ENCODE measurements at regions not wholly inside any gene's neighbourhood (a gene's known extent, or its start where the extent isn't known, plus 50 kb on each side); places are given as distances from the start of the nearest gene placed in this dataset.

GRCh38 chr14:97311411-97311810 lies 514.2 kb downstream of the VRK1 start:
- DNase-seq = no peak

GRCh38 chr14:97312910-97313309 lies 515.7 kb downstream of the VRK1 start:
- DNase-seq = no peak

GRCh38 chr14:97315790-97316189 lies 518.6 kb downstream of the VRK1 start:
- DNase-seq = no peak

GRCh38 chr14:97318380-97318779 lies 521.2 kb downstream of the VRK1 start:
- no peak for DNase-seq

- DNase-seq = no peak
Measured at GRCh38 chr14:97319691-97320090, 522.5 kb downstream of the VRK1 start.

- no peak for DNase-seq
Measured at GRCh38 chr14:97328743-97329142, 531.6 kb downstream of the VRK1 start.

GRCh38 chr14:97329701-97330100 lies 532.5 kb downstream of the VRK1 start:
- DNase-seq = no peak

- no peak for DNase-seq
Measured at GRCh38 chr14:97331058-97331457, 533.9 kb downstream of the VRK1 start.

- DNase-seq = no peak
Measured at GRCh38 chr14:97331526-97331925, 534.3 kb downstream of the VRK1 start.

- no peak for DNase-seq
Measured at GRCh38 chr14:97336179-97336578, 539.0 kb downstream of the VRK1 start.

- no peak for DNase-seq
Measured at GRCh38 chr14:97336816-97337215, 539.6 kb downstream of the VRK1 start.

GRCh38 chr14:97337267-97337666 lies 540.1 kb downstream of the VRK1 start:
- DNase-seq = no peak

GRCh38 chr14:97337670-97338069 lies 540.5 kb downstream of the VRK1 start:
- DNase-seq = no peak

- no peak for DNase-seq
Measured at GRCh38 chr14:97344666-97345065, 547.5 kb downstream of the VRK1 start.

GRCh38 chr14:97346675-97347074 lies 549.5 kb downstream of the VRK1 start:
- no peak for DNase-seq

- no peak for DNase-seq
Measured at GRCh38 chr14:97349463-97349862, 552.3 kb downstream of the VRK1 start.

- no peak for DNase-seq
Measured at GRCh38 chr14:97349946-97350345, 552.8 kb downstream of the VRK1 start.

- no peak for DNase-seq
Measured at GRCh38 chr14:97350415-97350814, 553.2 kb downstream of the VRK1 start.

GRCh38 chr14:97350894-97351731 lies 553.9 kb downstream of the VRK1 start:
- no peak for DNase-seq

- no peak for DNase-seq
Measured at GRCh38 chr14:97353102-97353501, 555.9 kb downstream of the VRK1 start.

GRCh38 chr14:97354119-97354722 lies 557.0 kb downstream of the VRK1 start:
- no peak for DNase-seq

GRCh38 chr14:97359341-97359740 lies 562.2 kb downstream of the VRK1 start:
- DNase-seq = no peak

- no peak for DNase-seq
Measured at GRCh38 chr14:97361181-97361580, 564.0 kb downstream of the VRK1 start.

GRCh38 chr14:97361958-97362357 lies 564.8 kb downstream of the VRK1 start:
- DNase-seq = no peak

GRCh38 chr14:97366400-97366799 lies 569.2 kb downstream of the VRK1 start:
- no peak for DNase-seq
